HG02981 (cell line): ENCODE measurements at regions not wholly inside any gene's neighbourhood (a gene's known extent, or its start where the extent isn't known, plus 50 kb on each side); places are given as distances from the start of the nearest gene placed in this dataset.
"Not testable (repeated sequence)": the region's sequence is repeated elsewhere in the genome, so short reads cannot be mapped to it uniquely, and the experiment has no call there.

Experiments used
- ATAC-seq: cut with Tn5 transposase; IDR thresholded peaks from one replicate; pipeline ENCODE4 v1.9.1; 2021; ENCODE audit warnings: mild to moderate bottlenecking, moderate library complexity; ENCODE audit not compliant: unreplicated experiment

GRCh38 chr20:59458645-59459044 is 145.7 kb upstream of the PHACTR3 start:
- no peak for ATAC-seq

GRCh38 chr20:59459586-59459985 is 144.8 kb upstream of the PHACTR3 start:
- ATAC-seq = no peak

- ATAC-seq = no peak
Observed at GRCh38 chr20:59460352-59460751, 144.0 kb upstream of the PHACTR3 start.

GRCh38 chr20:59461526-59461925 is 142.8 kb upstream of the PHACTR3 start:
- ATAC-seq = no peak

GRCh38 chr20:59462249-59462648 is 142.1 kb upstream of the PHACTR3 start:
- ATAC-seq = no peak

GRCh38 chr20:59463541-59463940 is 140.8 kb upstream of the PHACTR3 start:
- ATAC-seq = no peak

GRCh38 chr20:59466107-59466815 is 138.1 kb upstream of the PHACTR3 start:
- no peak for ATAC-seq

GRCh38 chr20:59468831-59469230 is 135.5 kb upstream of the PHACTR3 start:
- ATAC-seq = no peak

GRCh38 chr20:59469267-59470252 is 134.8 kb upstream of the PHACTR3 start:
- ATAC-seq = no peak

GRCh38 chr20:59470521-59470920 is 133.8 kb upstream of the PHACTR3 start:
- ATAC-seq = no peak

GRCh38 chr20:59471653-59472421 is 132.5 kb upstream of the PHACTR3 start:
- ATAC-seq = no peak

GRCh38 chr20:59473742-59474141 is 130.6 kb upstream of the PHACTR3 start:
- ATAC-seq = no peak

GRCh38 chr20:59481067-59481466 is 123.3 kb upstream of the PHACTR3 start:
- ATAC-seq = no peak

- no peak for ATAC-seq
Observed at GRCh38 chr20:59481477-59482018, 122.8 kb upstream of the PHACTR3 start.

GRCh38 chr20:59482351-59483187 is 121.8 kb upstream of the PHACTR3 start:
- no peak for ATAC-seq

- no peak for ATAC-seq
Observed at GRCh38 chr20:59483481-59483880, 120.9 kb upstream of the PHACTR3 start.

- ATAC-seq = no peak
Observed at GRCh38 chr20:59484228-59484627, 120.1 kb upstream of the PHACTR3 start.

- no peak for ATAC-seq
Observed at GRCh38 chr20:59485576-59486454, 118.5 kb upstream of the PHACTR3 start.

GRCh38 chr20:59488459-59488858 is 115.9 kb upstream of the PHACTR3 start:
- ATAC-seq = not testable (repeated sequence)
